Skeletal muscle tissue (tissue), 3 donors: ENCODE measurements at regions not wholly inside any gene's neighbourhood (a gene's known extent, or its start where the extent isn't known, plus 50 kb on each side); places are given as distances from the start of the nearest gene placed in this dataset.

ENCODE experiments used
- H3K27ac ChIP-seq: one replicate; pipeline ENCODE4 v1.7.0; 2013; ENCODE audit warnings: mild to moderate bottlenecking, low read depth, low read length, inconsistent platforms
- H3K27me3 ChIP-seq, 3 donors: one replicate each; pipeline ENCODE4 v1.7.0; 2013; ENCODE audit warnings: low read length in 3 of 3; ENCODE audit not compliant: control insufficient read depth in 3 of 3, insufficient read depth in 3 of 3
- H3K36me3 ChIP-seq, 3 donors: one replicate each; pipeline ENCODE4 v1.7.0; 2013; ENCODE audit warnings: low read length in 3 of 3; ENCODE audit not compliant: control insufficient read depth in 3 of 3, insufficient read depth in 3 of 3
- H3K4me1 ChIP-seq, 3 donors: one replicate each; pipeline ENCODE4 v1.7.0; 2013; ENCODE audit warnings: low read length in 3 of 3, mild to moderate bottlenecking in 3 of 3; ENCODE audit not compliant: control insufficient read depth in 3 of 3, insufficient read depth in 3 of 3
- H3K4me3 ChIP-seq, 3 donors: one replicate each; pipeline ENCODE4 v1.7.0; 2013; ENCODE audit warnings: low read length in 3 of 3
- H3K9ac ChIP-seq, 3 donors: one replicate each; pipeline ENCODE4 v1.7.0; 2013; ENCODE audit warnings: low read length in 3 of 3, mild to moderate bottlenecking in 3 of 3, moderate library complexity in 2 of 3, low read depth in 1 of 3
- H3K9me3 ChIP-seq, 3 donors: one replicate each; pipeline ENCODE4 v1.7.0; 2013; ENCODE audit warnings: low read length in 3 of 3; ENCODE audit not compliant: control insufficient read depth in 3 of 3
- donor health status: Osteomylitis.

DNA sequence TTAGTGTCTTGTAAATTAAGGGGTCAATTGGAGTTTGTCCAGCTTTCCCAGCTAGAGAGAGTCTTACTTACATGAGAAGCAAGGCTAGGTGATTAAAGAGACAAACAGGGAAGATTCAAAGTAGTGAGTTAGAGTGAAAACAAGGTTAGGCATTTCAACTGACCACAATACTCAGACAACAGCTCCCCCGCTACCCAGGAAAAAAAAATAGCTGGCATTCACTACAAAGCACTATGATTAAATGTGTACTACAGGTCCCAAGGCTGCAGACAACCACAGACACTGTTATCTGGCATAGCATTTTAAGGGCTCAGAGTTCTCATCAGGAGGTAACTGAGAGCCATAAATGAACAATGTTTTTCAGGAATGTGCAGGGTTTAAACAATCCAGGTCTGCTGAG, 680.9 kb downstream of the TMEM121 start:
- no peak overlapping the region for H3K27ac ChIP-seq
- no peaks in the 10 kb centered on the region for H3K4me1 ChIP-seq
- no peaks in the 10 kb centered on the region for H3K36me3 ChIP-seq
- peaks cover 0 to 2% (median 0%) of the 10 kb centered on the region in 3 donors for H3K9me3 ChIP-seq
- peaks cover 0 to 4% (median 0%) of the 10 kb centered on the region in 3 donors for H3K27me3 ChIP-seq
- H3K9ac ChIP-seq, result no peak overlapping the region
- no peak overlapping the region for H3K4me3 ChIP-seq

DNA sequence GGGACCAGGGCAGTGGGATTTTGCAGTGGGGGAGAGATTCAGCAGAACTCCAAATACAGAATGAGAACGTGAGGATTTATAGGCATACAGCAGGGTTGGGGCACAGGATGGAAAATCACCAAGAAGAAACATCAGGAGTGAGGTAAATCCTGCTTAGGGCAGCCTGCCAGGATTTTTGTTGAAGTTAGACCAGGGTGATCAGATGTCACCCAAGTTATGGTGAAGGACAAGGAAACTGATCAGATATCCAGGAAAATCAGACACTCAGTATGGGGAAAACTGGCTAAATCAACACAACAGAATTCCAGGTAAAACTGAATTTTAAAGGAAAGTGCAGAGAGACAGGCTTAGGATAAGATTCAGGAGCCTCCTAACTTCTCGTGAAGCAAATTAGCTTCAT, 682.4 kb downstream of the TMEM121 start:
- H3K9ac ChIP-seq, result no peak overlapping the region
- no peak overlapping the region for H3K4me3 ChIP-seq
- H3K36me3 ChIP-seq, result no peaks in the 10 kb centered on the region
- H3K27me3 ChIP-seq, result peaks cover 0 to 6% (median 0%) of the 10 kb centered on the region in 3 donors
- peaks cover 0 to 2% (median 0%) of the 10 kb centered on the region in 3 donors for H3K9me3 ChIP-seq
- no peak overlapping the region for H3K27ac ChIP-seq
- no peaks in the 10 kb centered on the region for H3K4me1 ChIP-seq

DNA sequence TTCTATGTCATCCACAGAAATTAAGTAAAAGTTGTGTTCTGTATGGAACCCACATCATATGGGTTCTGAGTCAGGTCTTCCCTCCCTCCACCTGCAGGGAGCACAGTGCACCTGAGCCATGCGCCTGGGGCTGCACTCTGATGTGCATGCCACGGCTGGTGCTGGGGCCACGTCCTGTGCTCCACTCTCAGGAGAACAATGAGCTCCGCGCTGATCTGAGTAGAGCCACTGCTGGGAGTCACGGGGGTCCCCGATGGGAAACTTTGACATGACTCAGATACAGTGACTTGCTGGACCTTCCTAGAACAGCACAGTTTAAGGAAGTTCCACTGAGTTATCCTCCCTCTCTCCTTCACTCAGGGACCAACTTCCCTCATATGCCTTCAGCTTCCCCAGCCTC, 683.4 kb downstream of the TMEM121 start:
- H3K27me3 ChIP-seq, result peaks cover 0 to 3% (median 0%) of the 10 kb centered on the region in 3 donors
- H3K9ac ChIP-seq, result no peak overlapping the region
- H3K36me3 ChIP-seq, result no peaks in the 10 kb centered on the region
- H3K27ac ChIP-seq, result no peak overlapping the region
- H3K4me1 ChIP-seq, result no peaks in the 10 kb centered on the region
- H3K4me3 ChIP-seq, result no peak overlapping the region
- peaks cover 0 to 2% (median 2%) of the 10 kb centered on the region in 3 donors for H3K9me3 ChIP-seq

DNA sequence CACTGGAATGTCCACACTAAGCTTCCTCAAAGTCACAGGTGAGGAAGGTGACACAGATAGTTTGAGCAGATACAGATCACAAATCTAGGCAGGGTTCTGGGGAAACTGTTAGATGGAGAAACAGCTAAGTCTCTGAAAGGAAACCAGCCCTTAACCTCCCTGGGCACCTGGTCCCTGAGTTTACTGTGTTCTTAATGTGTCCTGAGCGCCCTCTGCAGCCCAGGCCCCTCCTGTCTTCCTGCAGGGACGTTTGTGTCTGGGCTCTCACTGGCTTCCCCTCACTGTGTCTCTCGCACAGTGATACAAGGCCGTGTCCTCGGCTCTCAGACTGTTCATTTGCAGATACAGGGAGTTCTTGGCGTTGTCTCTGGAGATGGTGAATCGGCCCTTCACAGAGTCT, 684.3 kb downstream of the TMEM121 start:
- peaks cover 0 to 3% (median 0%) of the 10 kb centered on the region in 3 donors for H3K27me3 ChIP-seq
- H3K9me3 ChIP-seq, result peaks cover 0 to 4% (median 2%) of the 10 kb centered on the region in 3 donors
- H3K27ac ChIP-seq, result no peak overlapping the region
- H3K4me3 ChIP-seq, result no peak overlapping the region
- no peaks in the 10 kb centered on the region for H3K4me1 ChIP-seq
- no peaks in the 10 kb centered on the region for H3K36me3 ChIP-seq
- H3K9ac ChIP-seq, result no peak overlapping the region

DNA sequence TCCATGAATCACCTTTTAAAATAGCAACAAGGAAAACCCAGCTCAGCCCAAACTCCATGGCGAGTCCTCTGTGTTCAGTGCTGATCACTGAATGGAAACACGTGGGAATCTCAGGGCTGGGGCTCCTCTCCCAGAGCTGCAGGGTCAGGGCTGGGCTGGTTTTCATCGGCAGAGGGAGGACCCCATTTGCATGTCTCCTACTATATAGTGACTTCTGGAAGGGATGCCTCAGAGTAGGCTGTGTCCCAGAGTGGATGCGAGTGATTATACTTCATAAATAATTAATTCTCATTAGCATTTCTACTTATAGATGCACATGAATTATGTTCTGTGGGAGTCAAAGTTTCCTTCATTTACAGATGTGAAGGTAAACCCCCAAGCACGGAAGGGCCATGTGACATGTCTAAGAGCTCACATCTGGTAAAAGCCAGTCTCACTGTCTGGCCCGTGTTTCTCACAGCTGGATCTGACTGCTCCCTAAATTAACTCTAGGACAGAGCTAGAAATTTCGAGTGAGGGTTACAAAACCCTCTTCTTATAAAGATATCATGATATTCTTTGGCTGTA, 685.0 kb downstream of the TMEM121 start:
- no peak overlapping the region for H3K9ac ChIP-seq
- H3K27me3 ChIP-seq, result peaks cover 0 to 3% (median 0%) of the 10 kb centered on the region in 3 donors
- H3K4me1 ChIP-seq, result no peaks in the 10 kb centered on the region
- no peaks in the 10 kb centered on the region for H3K36me3 ChIP-seq
- H3K9me3 ChIP-seq, result peaks cover 0 to 4% (median 2%) of the 10 kb centered on the region in 3 donors
- H3K27ac ChIP-seq, result no peak overlapping the region
- H3K4me3 ChIP-seq, result no peak overlapping the region

DNA sequence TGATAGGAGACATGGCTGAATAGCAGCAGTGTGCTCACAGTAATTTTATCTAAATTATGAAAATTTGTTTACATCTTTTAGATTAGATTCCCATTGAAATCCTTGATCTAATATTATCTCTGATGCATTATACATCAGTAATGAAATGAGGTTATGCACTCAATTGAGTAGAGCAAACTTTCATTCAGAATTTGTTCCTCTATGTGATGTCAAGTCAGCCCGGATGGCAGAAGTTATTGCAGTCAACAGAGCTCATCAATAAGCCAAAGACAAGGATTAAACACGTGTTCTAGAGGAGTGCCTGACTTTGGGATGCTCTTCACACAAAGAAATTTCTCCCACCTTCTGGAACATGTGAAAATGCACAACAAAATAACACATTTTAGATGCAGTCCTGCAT, 688.8 kb downstream of the TMEM121 start:
- H3K27ac ChIP-seq, result no peak overlapping the region

DNA sequence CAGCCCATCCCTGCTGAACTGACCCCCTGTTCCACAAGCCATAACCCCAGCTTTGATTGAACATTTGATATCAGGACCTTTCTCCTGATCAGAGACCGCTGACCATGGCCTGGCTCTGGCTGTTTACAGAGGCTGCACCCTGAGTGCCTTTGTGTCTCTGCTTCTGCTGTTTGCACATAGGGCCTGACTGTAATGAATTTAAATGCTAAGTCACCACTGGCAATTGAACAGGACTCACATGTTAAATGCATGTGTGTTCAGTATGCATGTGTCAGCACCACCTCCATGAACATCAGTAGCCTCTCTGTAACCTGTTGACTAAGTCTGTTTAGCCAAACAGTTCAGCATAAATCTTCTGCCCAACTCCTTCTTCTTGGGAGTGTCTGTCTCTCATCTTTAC, 690.3 kb downstream of the TMEM121 start:
- no peak overlapping the region for H3K9ac ChIP-seq
- peaks cover 0 to 6% (median 0%) of the 10 kb centered on the region in 3 donors for H3K27me3 ChIP-seq
- H3K36me3 ChIP-seq, result no peaks in the 10 kb centered on the region
- no peaks in the 10 kb centered on the region for H3K4me1 ChIP-seq
- H3K27ac ChIP-seq, result no peak overlapping the region
- H3K9me3 ChIP-seq, result peaks cover 0 to 4% (median 0%) of the 10 kb centered on the region in 3 donors
- H3K4me3 ChIP-seq, result no peak overlapping the region

More for the DNA sequence above, 688.8 kb downstream of the TMEM121 start:
- Histone ChIP-seq H3K4me3 (no peak overlapping the region), H3K9me3 (peaks cover 0 to 4% (median 0%) of the 10 kb centered on the region in 3 donors), H3K27me3 (peaks cover 0 to 6% (median 0%) of the 10 kb centered on the region in 3 donors), H3K36me3 (no peaks in the 10 kb centered on the region), H3K4me1 (no peaks in the 10 kb centered on the region), H3K9ac (no peak overlapping the region)

DNA sequence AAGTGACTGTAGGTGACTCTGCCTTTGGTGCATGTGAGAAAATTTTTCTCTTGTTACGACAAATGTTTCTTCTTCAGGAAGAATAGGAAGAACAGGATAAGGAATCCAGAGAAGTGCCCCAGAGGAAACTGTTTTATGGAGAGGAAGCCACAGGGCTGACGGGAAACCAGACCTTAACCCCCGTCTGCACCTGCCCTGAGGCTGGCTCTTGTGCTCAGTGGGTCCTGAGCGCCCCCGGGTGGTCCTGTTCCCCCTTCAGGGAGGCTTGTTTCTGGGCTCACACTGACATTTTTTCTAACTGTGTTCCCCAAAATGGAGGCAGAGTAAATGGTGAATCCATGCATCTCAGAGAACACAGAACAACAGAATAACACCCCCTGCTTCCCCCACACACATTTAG, 691.8 kb downstream of the TMEM121 start:
- Histone ChIP-seq H3K27ac (no peak overlapping the region), H3K36me3 (no peaks in the 10 kb centered on the region), H3K4me1 (no peaks in the 10 kb centered on the region), H3K27me3 (peaks cover 0 to 3% (median 0%) of the 10 kb centered on the region in 3 donors), H3K9ac (no peak overlapping the region), H3K4me3 (no peak overlapping the region), H3K9me3 (peaks cover 0 to 4% (median 0%) of the 10 kb centered on the region in 3 donors)

DNA sequence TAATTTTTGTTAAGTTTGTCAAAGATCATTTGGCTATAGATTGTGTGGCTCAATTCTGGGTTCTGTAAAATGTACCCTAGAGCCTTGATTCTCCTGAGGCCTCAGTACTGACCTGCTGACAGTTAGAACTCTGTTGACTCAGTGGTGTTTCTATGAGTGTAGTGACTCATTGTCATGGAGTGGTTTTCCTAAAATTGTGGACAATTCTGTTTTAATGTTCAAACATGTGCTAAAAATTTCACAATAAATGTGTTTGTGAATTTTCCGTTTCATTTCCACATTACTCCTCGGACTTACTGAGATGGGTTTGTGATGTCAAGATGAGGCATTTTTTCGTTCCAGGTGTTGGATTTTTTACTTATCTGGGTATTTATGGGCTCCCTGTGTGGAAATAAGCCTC, 695.9 kb downstream of the TMEM121 start:
- Histone ChIP-seq H3K27me3 (peaks cover 0 to 3% (median 0%) of the 10 kb centered on the region in 3 donors), H3K36me3 (no peaks in the 10 kb centered on the region), H3K9ac (no peak overlapping the region), H3K4me1 (no peaks in the 10 kb centered on the region), H3K9me3 (no peaks in the 10 kb centered on the region), H3K27ac (no peak overlapping the region), H3K4me3 (no peak overlapping the region)

DNA sequence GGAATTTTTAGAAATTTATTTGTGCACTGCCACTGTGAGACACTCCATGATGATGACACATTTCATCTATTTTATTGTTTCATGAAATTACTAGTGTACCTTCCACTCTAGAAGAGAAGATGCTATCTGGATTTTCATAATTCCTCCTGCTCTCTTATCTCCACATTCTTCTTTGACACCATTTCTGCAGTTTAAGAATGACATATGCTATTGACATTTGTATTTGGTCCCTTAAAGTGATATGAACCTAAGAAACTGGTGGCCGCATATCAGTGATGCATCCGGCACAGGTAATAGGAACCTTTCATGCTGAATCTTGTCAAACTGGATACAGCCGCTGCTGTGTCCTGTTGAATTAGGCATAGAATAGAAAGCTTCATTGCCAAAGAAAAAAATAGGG, 696.3 kb downstream of the TMEM121 start:
- Histone ChIP-seq H3K36me3 (no peaks in the 10 kb centered on the region), H3K9me3 (no peaks in the 10 kb centered on the region), H3K27me3 (peaks cover 0 to 3% (median 0%) of the 10 kb centered on the region in 3 donors), H3K4me3 (no peak overlapping the region), H3K27ac (no peak overlapping the region), H3K4me1 (no peaks in the 10 kb centered on the region), H3K9ac (no peak overlapping the region)
